ENCODE measurements at regions not wholly inside any gene's neighbourhood (a gene's known extent, or its start where the extent isn't known, plus 50 kb on each side); places are given as distances from the start of the nearest gene placed in this dataset.

DNA sequence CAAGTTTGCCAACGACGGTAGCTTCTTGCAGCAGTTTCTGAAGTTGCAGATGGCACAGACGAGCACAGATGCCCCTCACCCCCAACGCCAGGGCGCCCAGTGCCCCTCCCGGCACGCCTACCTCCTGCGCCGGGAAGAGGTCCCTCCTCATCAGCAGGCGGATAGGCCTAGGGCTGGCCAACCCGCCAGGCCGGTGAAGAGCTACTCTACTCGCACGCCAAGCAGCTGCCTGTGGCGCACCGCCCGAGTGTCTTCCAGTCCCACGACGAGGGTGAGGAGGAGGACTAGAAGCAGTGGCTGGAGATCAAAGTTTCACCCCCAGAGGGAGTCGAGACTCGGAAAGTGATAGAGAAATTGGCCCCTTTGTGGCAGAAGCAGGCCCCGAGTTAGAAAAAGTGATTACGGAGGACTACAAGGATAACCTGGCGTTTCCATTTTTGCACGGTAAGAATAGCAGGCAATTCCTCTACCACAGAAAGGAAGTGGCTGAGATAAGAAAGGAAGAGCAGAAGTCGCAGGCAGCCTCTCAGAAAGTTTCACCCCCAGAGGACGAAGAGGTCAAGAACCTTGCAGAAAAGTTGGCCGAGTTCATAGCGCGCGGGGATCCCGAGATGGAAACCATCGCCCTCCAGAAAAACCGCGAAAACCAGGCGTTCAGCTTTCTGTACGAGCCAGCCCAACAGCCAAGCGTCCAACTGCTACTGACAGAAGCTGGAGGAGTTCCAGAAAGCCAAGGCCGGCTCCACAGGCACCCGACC lies 170.4 kb downstream of the HINT1 start:
- DNase-seq: no peak
- 91% methylated on average over 40 of the region's 40 CpGs; no CpG with 5 or more reads in 1 of the 2 donors for WGBS, 2 donors (ENCODE audit: low coverage in 1 of 2)
- in situ Hi-C loops (cut with MboI; ENCODE audit: low pct_ligation_motif_present in 1 of 4, low pct_unique_long_range_greater_than_20kb in 1 of 4, low sequenced_read_pairs in 3 of 4): no loop called here

DNA sequence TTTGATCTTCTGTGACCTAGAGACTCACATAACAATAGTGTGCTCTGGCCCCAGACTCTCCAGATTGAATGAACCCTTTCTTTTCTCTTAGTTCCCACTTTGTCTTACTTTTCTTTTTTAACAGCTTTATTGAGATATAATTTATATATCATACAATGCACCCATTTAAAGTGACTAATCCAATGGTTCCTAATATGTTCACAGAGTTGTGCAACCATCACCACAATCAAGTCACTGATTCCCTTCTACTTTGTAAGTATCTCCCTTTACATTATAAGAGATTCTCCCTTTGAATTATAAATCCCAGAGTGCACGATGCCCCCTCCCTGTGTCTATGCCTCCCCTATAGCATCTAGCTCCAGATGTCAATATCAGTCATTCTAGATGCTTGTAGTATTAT lies 172.4 kb downstream of the HINT1 start:
- intact Hi-C loops (cut with DNase I; ENCODE audit: low total_unique reads): no loop called here
- no peak overlapping the region for H3K4me3 ChIP-seq
- H3K36me3 ChIP-seq: no peaks in the 10 kb centered on the region
- no peaks in the 10 kb centered on the region for H3K9me3 ChIP-seq
- no peak overlapping the region for H3K27ac ChIP-seq
- H3K4me1 ChIP-seq: no peaks in the 10 kb centered on the region
- DNase-seq: no peak
- TF ChIP-seq EP300 (IDR thresholded peaks at IDR 0.05; ENCODE audit: low read depth): no peak
- TF ChIP-seq, protein P1, sequence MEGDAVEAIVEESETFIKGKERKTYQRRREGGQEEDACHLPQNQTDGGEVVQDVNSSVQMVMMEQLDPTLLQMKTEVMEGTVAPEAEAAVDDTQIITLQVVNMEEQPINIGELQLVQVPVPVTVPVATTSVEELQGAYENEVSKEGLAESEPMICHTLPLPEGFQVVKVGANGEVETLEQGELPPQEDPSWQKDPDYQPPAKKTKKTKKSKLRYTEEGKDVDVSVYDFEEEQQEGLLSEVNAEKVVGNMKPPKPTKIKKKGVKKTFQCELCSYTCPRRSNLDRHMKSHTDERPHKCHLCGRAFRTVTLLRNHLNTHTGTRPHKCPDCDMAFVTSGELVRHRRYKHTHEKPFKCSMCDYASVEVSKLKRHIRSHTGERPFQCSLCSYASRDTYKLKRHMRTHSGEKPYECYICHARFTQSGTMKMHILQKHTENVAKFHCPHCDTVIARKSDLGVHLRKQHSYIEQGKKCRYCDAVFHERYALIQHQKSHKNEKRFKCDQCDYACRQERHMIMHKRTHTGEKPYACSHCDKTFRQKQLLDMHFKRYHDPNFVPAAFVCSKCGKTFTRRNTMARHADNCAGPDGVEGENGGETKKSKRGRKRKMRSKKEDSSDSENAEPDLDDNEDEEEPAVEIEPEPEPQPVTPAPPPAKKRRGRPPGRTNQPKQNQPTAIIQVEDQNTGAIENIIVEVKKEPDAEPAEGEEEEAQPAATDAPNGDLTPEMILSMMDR (IDR thresholded peaks at IDR 0.05): no peak
- H3K27me3 ChIP-seq: no peaks in the 10 kb centered on the region
- WGBS, 2 donors (ENCODE audit: low coverage in 1 of 2): 39 to 44% methylated on average over 1 of the region's 1 CpG
- in situ Hi-C loops (cut with MboI; ENCODE audit: low pct_ligation_motif_present in 1 of 4, low pct_unique_long_range_greater_than_20kb in 1 of 4, low sequenced_read_pairs in 3 of 4): no loop called here

More for the DNA sequence above, 170.4 kb downstream of the HINT1 start:
- H3K9me3 ChIP-seq: no peaks in the 10 kb centered on the region
- intact Hi-C loops (cut with DNase I; ENCODE audit: low total_unique reads): no loop called here
- TF ChIP-seq POLR2AphosphoS5 (IDR thresholded peaks at IDR 0.05): no peak
- TF ChIP-seq, protein P1 (IDR thresholded peaks at IDR 0.05): no peak
- TF ChIP-seq EP300 (IDR thresholded peaks at IDR 0.05; ENCODE audit: low read depth): no peak
- TF ChIP-seq POLR2A (IDR thresholded peaks at IDR 0.05): no peak
- H3K4me1 ChIP-seq: no peaks in the 10 kb centered on the region
- no peak overlapping the region for H3K4me3 ChIP-seq
- H3K36me3 ChIP-seq: no peaks in the 10 kb centered on the region
- H3K27ac ChIP-seq: no peak overlapping the region
- H3K27me3 ChIP-seq: no peaks in the 10 kb centered on the region

DNA sequence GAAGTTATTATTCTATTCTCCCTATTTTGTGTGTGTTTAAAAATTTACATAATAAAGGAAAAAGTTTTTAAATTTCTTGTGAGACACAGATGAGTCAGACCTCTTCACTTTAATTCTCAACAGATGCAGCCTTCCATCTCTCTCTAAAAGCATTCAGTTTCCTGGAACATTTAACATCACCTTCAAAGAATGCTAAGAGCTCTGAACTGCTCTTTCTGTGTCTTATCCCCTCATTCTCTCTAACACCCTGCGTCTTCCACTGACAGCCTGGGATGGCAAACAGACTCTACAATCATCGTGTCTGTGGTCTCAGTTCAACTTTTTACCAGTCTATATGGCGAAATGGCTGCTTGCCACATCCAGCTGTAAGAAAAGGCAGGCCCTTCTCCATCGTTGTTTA lies 173.0 kb downstream of the HINT1 start:
- TF ChIP-seq POLR2A (IDR thresholded peaks at IDR 0.05) (no peak), POLR2AphosphoS5 (IDR thresholded peaks at IDR 0.05) (no peak), EP300 (IDR thresholded peaks at IDR 0.05; ENCODE audit: low read depth) (no peak)
- TF ChIP-seq, protein P1 (IDR thresholded peaks at IDR 0.05): no peak
- WGBS, 2 donors (ENCODE audit: low coverage in 1 of 2): 61 to 63% methylated on average over 4 of the region's 4 CpGs

DNA sequence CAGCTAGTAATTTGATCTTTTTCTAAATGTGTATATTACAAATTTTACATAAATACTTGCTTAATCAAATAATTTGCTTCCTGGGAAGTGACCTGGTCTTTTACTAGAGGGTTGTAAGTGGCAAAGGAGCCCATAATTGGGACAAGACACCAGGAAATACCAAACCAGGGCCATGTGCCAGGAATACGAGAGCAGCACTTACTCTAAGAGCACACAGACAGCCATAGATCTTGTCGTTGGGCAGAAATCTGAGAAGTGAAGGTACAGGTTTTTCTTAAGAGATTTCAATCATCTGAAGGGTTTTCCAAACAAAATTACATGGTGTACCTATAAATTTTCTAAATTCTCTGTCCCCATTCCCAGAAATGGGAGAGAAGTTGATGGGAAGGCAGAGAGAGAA lies 179.3 kb downstream of the HINT1 start:
- no peaks in the 10 kb centered on the region for H3K27me3 ChIP-seq
- no peak for TF ChIP-seq EP300 (IDR thresholded peaks at IDR 0.05; ENCODE audit: low read depth)
- TF ChIP-seq POLR2AphosphoS5 (IDR thresholded peaks at IDR 0.05): no peak
- TF ChIP-seq, protein P1 (IDR thresholded peaks at IDR 0.05): no peak
- no peak for TF ChIP-seq POLR2A (IDR thresholded peaks at IDR 0.05)
- in situ Hi-C loops (cut with MboI; ENCODE audit: low pct_ligation_motif_present in 1 of 4, low pct_unique_long_range_greater_than_20kb in 1 of 4, low sequenced_read_pairs in 3 of 4): no loop called here
- H3K36me3 ChIP-seq: no peaks in the 10 kb centered on the region
- H3K27ac ChIP-seq: no peak overlapping the region
- H3K4me3 ChIP-seq: no peak overlapping the region
- intact Hi-C loops (cut with DNase I; ENCODE audit: low total_unique reads): no loop called here
- WGBS, 2 donors (ENCODE audit: low coverage in 1 of 2): 66 to 69% methylated on average over 2 of the region's 2 CpGs
- DNase-seq: no peak
- no peaks in the 10 kb centered on the region for H3K9me3 ChIP-seq
- H3K4me1 ChIP-seq: no peaks in the 10 kb centered on the region

More for the DNA sequence above, 173.0 kb downstream of the HINT1 start:
- Histone ChIP-seq H3K36me3 (no peaks in the 10 kb centered on the region), H3K4me3 (no peak overlapping the region), H3K4me1 (no peaks in the 10 kb centered on the region), H3K9me3 (no peaks in the 10 kb centered on the region), H3K27me3 (no peaks in the 10 kb centered on the region), H3K27ac (no peak overlapping the region)
- intact Hi-C loops (cut with DNase I; ENCODE audit: low total_unique reads): no loop called here
- DNase-seq: no peak
- in situ Hi-C loops (cut with MboI; ENCODE audit: low pct_ligation_motif_present in 1 of 4, low pct_unique_long_range_greater_than_20kb in 1 of 4, low sequenced_read_pairs in 3 of 4): no loop called here

All from transverse colon (tissue), 4 donors.